Gastroesophageal sphincter (tissue), 3 donors: ENCODE measurements at regions not wholly inside any gene's neighbourhood (a gene's known extent, or its start where the extent isn't known, plus 50 kb on each side); places are given as distances from the start of the nearest gene placed in this dataset.

Experiments
- CTCF ChIP-seq, 4 experiments: fragments of 200-600 bp in 2 of 4; fragments of 450-650 bp in 2 of 4; sonication (generic) in 1 of 4; IDR thresholded peaks; one replicate each; pipeline ENCODE4 v1.5.1; 2017 to 2019; ENCODE audit warnings: antibody characterized with exemption in 4 of 4, mild to moderate bottlenecking in 2 of 4, moderate library complexity in 2 of 4
- POLR2A ChIP-seq, 2 donors: fragments of 450-650 bp; IDR thresholded peaks; one replicate each; pipeline ENCODE4 v1.6.1; 2017; ENCODE audit warnings: antibody characterized with exemption in 2 of 2, mild to moderate bottlenecking in 2 of 2, moderate library complexity in 1 of 2
- POLR2AphosphoS5 ChIP-seq: sonication (generic); formaldehyde crosslinking; IDR thresholded peaks from one replicate; pipeline ENCODE4 v1.6.1; 2017; ENCODE audit warnings: antibody characterized with exemption

DNA sequence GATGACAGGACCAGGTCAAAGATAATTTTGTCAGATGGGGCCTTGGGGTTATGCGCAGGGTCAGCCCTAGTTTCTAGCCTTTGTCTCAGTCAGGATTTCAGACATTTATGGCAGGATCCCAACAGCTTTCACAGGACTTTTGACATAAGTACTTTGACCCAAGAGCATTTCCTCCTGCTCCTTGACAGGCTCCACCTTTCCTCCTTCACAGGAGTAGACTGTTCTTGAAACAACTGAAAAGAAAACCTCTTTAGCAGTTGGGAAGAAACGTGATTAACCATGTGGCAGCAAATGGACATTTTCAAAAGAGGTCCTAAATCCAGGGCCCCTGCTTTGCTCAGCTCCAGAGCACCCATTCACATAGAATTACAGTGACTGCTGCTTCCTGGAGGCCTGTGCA is 120.4 kb upstream of the MAP3K7 start:
- TF ChIP-seq POLR2A (IDR thresholded peaks at IDR 0.05) (no peak), CTCF (IDR thresholded peaks at IDR 0.05) (no peak), POLR2AphosphoS5 (no peak)
